HG03159 (cell line): ENCODE measurements at regions not wholly inside any gene's neighbourhood (a gene's known extent, or its start where the extent isn't known, plus 50 kb on each side); places are given as distances from the start of the nearest gene placed in this dataset.

Experiments used
- ATAC-seq: cut with Tn5 transposase; IDR thresholded peaks from one replicate; pipeline ENCODE4 v1.9.1; 2021; ENCODE audit warnings: mild to moderate bottlenecking, moderate library complexity; ENCODE audit not compliant: unreplicated experiment

- no peak for ATAC-seq
Observed at GRCh38 chr22:48748860-48749554, 1078.7 kb downstream of the BRD1 start.

- ATAC-seq, result no peak
Observed at GRCh38 chr22:48748113-48748859, 1079.4 kb downstream of the BRD1 start.

GRCh38 chr22:48746789-48747425, 1080.8 kb downstream of the BRD1 start:
- ATAC-seq, result no peak

- ATAC-seq, result no peak
Observed at GRCh38 chr22:48745842-48746788, 1081.6 kb downstream of the BRD1 start.

GRCh38 chr22:48744967-48745841, 1082.5 kb downstream of the BRD1 start:
- ATAC-seq, result no peak

- ATAC-seq, result no peak
Observed at GRCh38 chr22:48744283-48744641, 1083.4 kb downstream of the BRD1 start.

GRCh38 chr22:48743601-48744282, 1083.9 kb downstream of the BRD1 start:
- ATAC-seq, result no peak

GRCh38 chr22:48742556-48743343, 1084.9 kb downstream of the BRD1 start:
- no peak for ATAC-seq

- no peak for ATAC-seq
Observed at GRCh38 chr22:48742191-48742555, 1085.5 kb downstream of the BRD1 start.

GRCh38 chr22:48741540-48741939, 1086.1 kb downstream of the BRD1 start:
- no peak for ATAC-seq

- ATAC-seq, result no peak
Observed at GRCh38 chr22:48740731-48741405, 1086.8 kb downstream of the BRD1 start.

- ATAC-seq, result no peak
Observed at GRCh38 chr22:48740086-48740730, 1087.5 kb downstream of the BRD1 start.

GRCh38 chr22:48739348-48740085, 1088.2 kb downstream of the BRD1 start:
- no peak for ATAC-seq

- no peak for ATAC-seq
Observed at GRCh38 chr22:48738204-48738980, 1089.3 kb downstream of the BRD1 start.

GRCh38 chr22:48737461-48738203, 1090.0 kb downstream of the BRD1 start:
- ATAC-seq, result no peak
